ENCODE measurements at regions not wholly inside any gene's neighbourhood (a gene's known extent, or its start where the extent isn't known, plus 50 kb on each side); places are given as distances from the start of the nearest gene placed in this dataset.

DNA sequence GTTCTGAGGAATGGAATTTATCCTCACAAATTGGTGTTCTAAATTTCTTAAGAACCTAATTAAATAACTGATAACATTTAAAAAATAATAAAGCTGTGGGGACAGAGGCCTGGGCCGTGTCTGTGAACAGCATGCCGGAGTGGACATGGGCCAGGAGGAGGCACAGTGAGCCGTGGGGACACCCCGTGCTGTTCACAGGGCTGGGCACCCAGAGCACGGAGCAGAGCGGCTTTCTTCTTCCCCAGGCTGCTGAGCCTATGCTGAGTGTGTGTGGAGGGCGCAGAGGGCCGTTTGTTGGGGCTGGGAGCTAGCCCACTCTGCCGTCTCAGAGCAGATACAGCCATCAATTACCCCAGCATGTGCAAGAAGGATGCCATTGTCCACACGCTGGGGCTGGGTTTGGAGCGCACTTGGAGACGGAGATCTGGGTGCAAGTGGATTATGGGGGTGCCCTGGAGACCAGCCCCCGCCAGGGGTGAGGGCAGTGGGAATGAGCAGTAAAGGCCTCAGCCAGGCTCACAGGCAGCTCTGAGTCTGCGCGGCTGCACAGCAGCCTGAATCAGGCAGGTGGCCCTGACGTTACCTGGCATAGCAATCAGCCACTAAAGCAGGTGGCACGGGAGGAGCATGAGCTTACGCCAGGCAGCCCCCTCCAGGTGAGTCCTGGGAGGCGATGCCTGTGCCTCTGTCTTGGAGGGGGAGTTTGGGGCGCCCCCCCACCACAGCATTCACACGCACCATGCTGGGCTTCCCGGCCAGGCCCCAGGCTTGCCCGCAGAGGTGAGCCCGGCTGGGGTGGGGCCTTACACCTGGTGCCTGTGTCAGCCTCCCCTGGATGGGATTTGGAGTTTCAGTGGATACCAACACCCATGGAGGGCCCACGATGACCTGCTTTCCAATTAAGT lies 52.1 kb upstream of the SLC66A3 start:
- H3K9ac ChIP-seq (ENCODE audit: low read length), result no peak overlapping the region
- H2AK5ac ChIP-seq (ENCODE audit: low read length), result no peak overlapping the region
- H3K4ac ChIP-seq (ENCODE audit: low read depth, low read length), result no peak overlapping the region
- H3K4me2 ChIP-seq (ENCODE audit: low read length), result no peak overlapping the region
- peak overlapping the region; percentile 43 for H2BK5ac ChIP-seq (ENCODE audit: low read depth, low read length, poor library complexity)
- H3K27ac ChIP-seq (ENCODE audit: low read depth, low read length), result peak overlapping the region; percentile 23
- no peak overlapping the region for H2AFZ ChIP-seq (ENCODE audit: insufficient read depth, low read length, poor library complexity)
- no peaks in the 10 kb centered on the region for H3K79me2 ChIP-seq (ENCODE audit: control insufficient read depth, insufficient read depth, low read length, poor library complexity)
- H3K27me3 ChIP-seq (ENCODE audit: insufficient read depth, low read length), result no peaks in the 10 kb centered on the region
- no peaks in the 10 kb centered on the region for H3K36me3 ChIP-seq (ENCODE audit: control insufficient read depth in 1 of 2, insufficient read depth in 2 of 2, low read length in 2 of 2)
- no peaks in the 10 kb centered on the region for H3K79me1 ChIP-seq (ENCODE audit: low read length)
- no peak for DNase-seq
- no CpG with 5 or more reads among the region's 25 CpGs for WGBS (ENCODE audit: extremely low coverage, insufficient coverage, insufficient read length)
- no peak overlapping the region for H3K4me3 ChIP-seq (ENCODE audit: low read depth, low read length)
- H2BK120ac ChIP-seq (ENCODE audit: insufficient read depth, low read length, poor library complexity), result peak overlapping the region; percentile 45
- peak overlapping the region; percentile 4 for H3K14ac ChIP-seq (ENCODE audit: low read length)
- no peak overlapping the region for H3K18ac ChIP-seq (ENCODE audit: low read length)
- H3K4me1 ChIP-seq (ENCODE audit: control insufficient read depth in 1 of 2, insufficient read depth in 2 of 2, low read length in 2 of 2), result peaks cover 2 to 4% of the 10 kb centered on the region in 2 experiments
- no peak overlapping the region for H2BK12ac ChIP-seq (ENCODE audit: low read length)
- peaks cover 4% of the 10 kb centered on the region for H3K9me3 ChIP-seq (ENCODE audit: insufficient read depth, low read depth, low read length)
- no peak overlapping the region for H3K23ac ChIP-seq (ENCODE audit: low read length)
- peak overlapping the region; percentile 73 for H4K91ac ChIP-seq (ENCODE audit: low read depth, low read length)
- H4K8ac ChIP-seq (ENCODE audit: low read depth, low read length), result no peak overlapping the region
- no peak overlapping the region for H4K12ac ChIP-seq (ENCODE audit: low read depth, low read length)

DNA sequence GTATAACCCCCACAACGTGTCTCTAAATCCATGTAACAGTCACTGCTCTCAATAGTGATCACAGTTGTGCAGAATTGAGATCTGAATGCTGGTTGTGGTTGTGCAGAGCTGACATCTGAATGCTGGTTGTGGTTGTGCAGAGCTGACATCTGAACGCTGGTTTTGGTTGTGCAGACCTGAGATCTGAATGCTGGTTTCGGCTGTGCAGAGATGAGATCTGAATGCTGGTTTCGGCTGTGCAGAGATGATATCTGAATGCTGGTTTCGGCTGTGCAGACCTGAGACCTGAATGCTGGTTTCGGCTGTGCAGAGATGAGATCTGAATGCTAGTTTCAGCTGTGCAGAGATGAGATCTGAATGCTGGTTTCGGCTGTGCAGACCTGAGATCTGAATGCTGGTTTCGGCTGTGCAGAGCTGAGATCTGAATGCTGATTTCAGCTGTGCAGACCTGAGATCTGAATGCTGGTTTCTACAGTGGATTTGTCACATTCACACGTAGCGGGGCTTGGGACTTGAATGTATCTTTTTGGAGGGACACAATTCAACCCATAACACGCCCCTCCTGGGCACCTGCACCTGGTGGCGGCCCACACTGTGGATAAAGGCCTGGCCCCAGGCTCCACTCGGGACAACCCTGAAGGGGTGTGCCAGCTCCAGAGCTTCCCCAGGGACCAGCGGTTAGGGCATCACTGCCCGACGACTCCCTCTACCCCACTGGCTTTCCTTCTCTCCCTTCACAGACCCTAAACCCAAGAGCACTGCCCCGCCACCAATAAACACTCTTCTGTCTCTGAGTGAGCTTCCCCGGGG lies 51.1 kb upstream of the SLC66A3 start:
- H3K79me2 ChIP-seq (ENCODE audit: control insufficient read depth, insufficient read depth, low read length, poor library complexity), result no peaks in the 10 kb centered on the region
- H3K9ac ChIP-seq (ENCODE audit: low read length), result no peak overlapping the region
- H4K8ac ChIP-seq (ENCODE audit: low read depth, low read length), result peak overlapping the region; percentile 14
- no peak overlapping the region for H3K4ac ChIP-seq (ENCODE audit: low read depth, low read length)
- H3K79me1 ChIP-seq (ENCODE audit: low read length), result no peaks in the 10 kb centered on the region
- no peak overlapping the region for H4K12ac ChIP-seq (ENCODE audit: low read depth, low read length)
- H2BK5ac ChIP-seq (ENCODE audit: low read depth, low read length, poor library complexity), result no peak overlapping the region
- H2AK5ac ChIP-seq (ENCODE audit: low read length), result no peak overlapping the region
- H2BK120ac ChIP-seq (ENCODE audit: insufficient read depth, low read length, poor library complexity), result peak overlapping the region; percentile 8
- H3K36me3 ChIP-seq (ENCODE audit: control insufficient read depth in 1 of 2, insufficient read depth in 2 of 2, low read length in 2 of 2), result no peaks in the 10 kb centered on the region
- H2BK12ac ChIP-seq (ENCODE audit: low read length), result no peak overlapping the region
- no peak overlapping the region for H3K4me2 ChIP-seq (ENCODE audit: low read length)
- no peak overlapping the region for H3K18ac ChIP-seq (ENCODE audit: low read length)
- peak overlapping the region; percentile 42 for H3K27ac ChIP-seq (ENCODE audit: low read depth, low read length)
- peak overlapping the region; percentile 22 for H4K91ac ChIP-seq (ENCODE audit: low read depth, low read length)
- no peak overlapping the region for H3K4me3 ChIP-seq (ENCODE audit: low read depth, low read length)
- no peak overlapping the region for H2AFZ ChIP-seq (ENCODE audit: insufficient read depth, low read length, poor library complexity)
- H3K9me3 ChIP-seq (ENCODE audit: insufficient read depth, low read depth, low read length), result peaks cover 4% of the 10 kb centered on the region
- H3K14ac ChIP-seq (ENCODE audit: low read length), result no peak overlapping the region
- peak; percentile 80 to 90 for DNase-seq
- H3K27me3 ChIP-seq (ENCODE audit: insufficient read depth, low read length), result no peaks in the 10 kb centered on the region
- H3K23ac ChIP-seq (ENCODE audit: low read length), result no peak overlapping the region
- peaks cover 2 to 4% of the 10 kb centered on the region in 2 experiments for H3K4me1 ChIP-seq (ENCODE audit: control insufficient read depth in 1 of 2, insufficient read depth in 2 of 2, low read length in 2 of 2)
- no CpG with 5 or more reads among the region's 18 CpGs for WGBS (ENCODE audit: extremely low coverage, insufficient coverage, insufficient read length)

DNA sequence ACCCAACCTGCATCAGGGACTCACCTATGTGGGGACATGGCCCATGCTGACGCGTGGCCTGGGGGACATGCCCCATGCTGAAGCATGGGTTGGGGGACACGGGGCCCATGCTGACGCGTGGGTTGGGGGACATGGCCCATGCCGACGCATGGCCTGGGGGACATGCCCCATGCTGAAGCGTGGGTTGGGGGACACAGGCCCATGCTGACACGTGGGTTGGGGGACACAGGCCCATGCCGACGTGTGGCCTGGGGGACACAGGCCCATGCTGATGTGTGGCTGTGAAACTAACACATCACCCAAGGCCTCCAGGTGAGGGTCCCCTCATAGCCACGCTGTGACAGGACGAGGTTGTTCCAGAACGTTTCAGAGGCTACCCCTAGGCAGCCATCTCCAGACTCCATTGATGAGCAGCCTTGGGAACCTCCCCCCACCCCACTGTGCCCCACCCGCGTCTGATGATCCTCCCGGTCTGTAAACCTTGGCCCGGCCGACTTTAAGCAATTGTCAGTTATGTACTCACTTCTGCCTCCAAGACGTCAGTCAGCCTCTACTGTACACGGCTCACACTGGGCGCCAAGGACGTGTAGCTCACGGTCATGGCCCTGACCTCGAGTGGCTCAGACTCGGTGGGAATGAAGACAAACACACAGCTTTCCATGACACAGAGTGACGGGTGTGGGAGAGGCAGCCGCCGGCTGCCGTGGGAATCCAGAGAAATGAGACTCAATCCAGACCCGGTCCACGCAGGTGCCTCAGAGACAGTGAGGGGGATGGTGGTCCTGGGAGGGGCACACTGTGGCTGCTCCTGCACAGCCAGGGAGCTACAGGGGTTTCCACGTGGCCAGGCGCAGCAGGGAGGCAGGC lies 50.2 kb upstream of the SLC66A3 start:
- Histone ChIP-seq H3K79me1 (ENCODE audit: low read length) (no peaks in the 10 kb centered on the region), H2BK12ac (ENCODE audit: low read length) (no peak overlapping the region), H3K4me3 (ENCODE audit: low read depth, low read length) (peak overlapping the region; percentile 34), H2AFZ (ENCODE audit: insufficient read depth, low read length, poor library complexity) (no peak overlapping the region), H3K79me2 (ENCODE audit: control insufficient read depth, insufficient read depth, low read length, poor library complexity) (no peaks in the 10 kb centered on the region), H3K18ac (ENCODE audit: low read length) (no peak overlapping the region), H4K91ac (ENCODE audit: low read depth, low read length) (peak overlapping the region; percentile 22), H3K9ac (ENCODE audit: low read length) (no peak overlapping the region), H4K8ac (ENCODE audit: low read depth, low read length) (peak overlapping the region; percentile 14), H3K4me1 (ENCODE audit: control insufficient read depth in 1 of 2, insufficient read depth in 2 of 2, low read length in 2 of 2) (peaks cover 2 to 4% of the 10 kb centered on the region in 2 experiments), H3K4me2 (ENCODE audit: low read length) (no peak overlapping the region), H3K4ac (ENCODE audit: low read depth, low read length) (no peak overlapping the region), H3K14ac (ENCODE audit: low read length) (peak overlapping the region; percentile 1), H4K12ac (ENCODE audit: low read depth, low read length) (no peak overlapping the region), H2BK5ac (ENCODE audit: low read depth, low read length, poor library complexity) (no peak overlapping the region), H3K36me3 (ENCODE audit: control insufficient read depth in 1 of 2, insufficient read depth in 2 of 2, low read length in 2 of 2) (no peaks in the 10 kb centered on the region), H3K27me3 (ENCODE audit: insufficient read depth, low read length) (no peaks in the 10 kb centered on the region), H3K27ac (ENCODE audit: low read depth, low read length) (peak overlapping the region; percentile 42), H3K9me3 (ENCODE audit: insufficient read depth, low read depth, low read length) (peaks cover 4% of the 10 kb centered on the region), H3K23ac (ENCODE audit: low read length) (no peak overlapping the region), H2AK5ac (ENCODE audit: low read length) (no peak overlapping the region), H2BK120ac (ENCODE audit: insufficient read depth, low read length, poor library complexity) (peak overlapping the region; percentile 8)
- no CpG with 5 or more reads among the region's 34 CpGs for WGBS (ENCODE audit: extremely low coverage, insufficient coverage, insufficient read length)
- DNase-seq, result no peak

Measured in trophoblast cell (in vitro differentiated cells and primary cell).